22Rv1 (cell line): ENCODE measurements at regions not wholly inside any gene's neighbourhood (a gene's known extent, or its start where the extent isn't known, plus 50 kb on each side); places are given as distances from the start of the nearest gene placed in this dataset.

Experiments used
- CTCF ChIP-seq: fragments of 450-650 bp; IDR thresholded peaks from 2 replicates; pipeline ENCODE4 v1.5.1; 2017; ENCODE audit warnings: mild to moderate bottlenecking
- ZFX ChIP-seq: fragments of 450-650 bp; IDR thresholded peaks from 2 replicates; pipeline ENCODE4 v1.6.1; 2017; ENCODE audit warnings: antibody characterized with exemption, borderline replicate concordance

- no peak for TF ChIP-seq CTCF
- no peak for TF ChIP-seq ZFX
These were observed 165.8 kb upstream of the B3GAT1 start for GRCh38 chr11:134577751-134578395.
